ENCODE measurements at regions not wholly inside any gene's neighbourhood (a gene's known extent, or its start where the extent isn't known, plus 50 kb on each side); places are given as distances from the start of the nearest gene placed in this dataset.

DNA sequence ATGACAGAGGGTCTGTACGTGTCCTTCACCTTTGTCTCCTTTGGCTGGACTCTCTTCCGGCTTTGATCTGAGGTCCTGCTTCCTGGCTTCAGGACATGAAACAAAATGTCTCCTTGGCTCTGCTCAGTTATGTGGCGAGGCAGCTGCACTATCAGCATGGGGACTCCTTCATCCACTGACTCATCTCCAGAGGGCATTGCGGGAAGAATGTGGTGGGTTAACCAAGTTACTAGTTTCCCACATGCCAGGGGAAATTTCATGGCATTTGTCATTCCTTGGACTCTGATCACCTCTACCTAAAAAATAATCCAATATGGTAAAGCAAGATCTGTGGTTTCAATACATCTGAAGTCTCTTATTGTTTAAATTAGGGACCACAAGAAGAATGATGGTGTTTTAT, 259.7 kb downstream of the MED10 start (continued):
- TF ChIP-seq, protein P1, sequence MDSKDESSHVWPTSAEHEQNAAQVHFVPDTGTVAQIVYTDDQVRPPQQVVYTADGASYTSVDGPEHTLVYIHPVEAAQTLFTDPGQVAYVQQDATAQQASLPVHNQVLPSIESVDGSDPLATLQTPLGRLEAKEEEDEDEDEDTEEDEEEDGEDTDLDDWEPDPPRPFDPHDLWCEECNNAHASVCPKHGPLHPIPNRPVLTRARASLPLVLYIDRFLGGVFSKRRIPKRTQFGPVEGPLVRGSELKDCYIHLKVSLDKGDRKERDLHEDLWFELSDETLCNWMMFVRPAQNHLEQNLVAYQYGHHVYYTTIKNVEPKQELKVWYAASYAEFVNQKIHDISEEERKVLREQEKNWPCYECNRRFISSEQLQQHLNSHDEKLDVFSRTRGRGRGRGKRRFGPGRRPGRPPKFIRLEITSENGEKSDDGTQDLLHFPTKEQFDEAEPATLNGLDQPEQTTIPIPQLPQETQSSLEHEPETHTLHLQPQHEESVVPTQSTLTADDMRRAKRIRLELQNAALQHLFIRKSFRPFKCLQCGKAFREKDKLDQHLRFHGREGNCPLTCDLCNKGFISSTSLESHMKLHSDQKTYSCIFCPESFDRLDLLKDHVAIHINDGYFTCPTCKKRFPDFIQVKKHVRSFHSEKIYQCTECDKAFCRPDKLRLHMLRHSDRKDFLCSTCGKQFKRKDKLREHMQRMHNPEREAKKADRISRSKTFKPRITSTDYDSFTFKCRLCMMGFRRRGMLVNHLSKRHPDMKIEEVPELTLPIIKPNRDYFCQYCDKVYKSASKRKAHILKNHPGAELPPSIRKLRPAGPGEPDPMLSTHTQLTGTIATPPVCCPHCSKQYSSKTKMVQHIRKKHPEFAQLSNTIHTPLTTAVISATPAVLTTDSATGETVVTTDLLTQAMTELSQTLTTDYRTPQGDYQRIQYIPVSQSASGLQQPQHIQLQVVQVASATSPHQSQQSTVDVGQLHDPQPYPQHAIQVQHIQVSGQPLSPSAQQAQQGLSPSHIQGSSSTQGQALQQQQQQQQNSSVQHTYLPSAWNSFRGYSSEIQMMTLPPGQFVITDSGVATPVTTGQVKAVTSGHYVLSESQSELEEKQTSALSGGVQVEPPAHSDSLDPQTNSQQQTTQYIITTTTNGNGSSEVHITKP (tag by site-specific recombination; IDR thresholded peaks at IDR 0.05) = no peak

DNA sequence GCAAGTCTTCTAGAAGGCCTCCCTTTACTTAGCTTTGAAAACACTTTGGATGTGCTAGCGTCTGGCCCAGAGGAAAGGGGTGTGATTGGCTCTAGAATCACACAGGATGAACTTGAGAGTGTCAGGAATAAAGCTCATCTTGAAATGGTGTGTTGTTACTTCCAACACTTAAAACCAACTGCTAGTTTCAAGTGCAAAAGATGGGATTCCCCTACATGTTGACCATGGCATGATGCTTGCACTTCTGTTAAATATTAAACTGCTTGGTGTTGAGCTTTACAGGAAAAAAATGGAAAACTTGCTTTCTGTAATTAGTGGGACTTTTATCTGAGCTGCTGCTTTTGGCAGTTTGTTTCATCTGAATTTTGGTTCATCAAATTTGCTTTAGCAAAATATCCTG, 261.1 kb downstream of the MED10 start:
- H3K4me1 ChIP-seq (ENCODE audit: control insufficient read depth, insufficient read depth, low read length) = no peaks in the 10 kb centered on the region
- no peak overlapping the region for H3K4me3 ChIP-seq (ENCODE audit: low read depth, low read length)
- POLR2A ChIA-PET = no interaction called here
- H3K36me3 ChIP-seq (ENCODE audit: control insufficient read depth in 2 of 2, insufficient read depth in 1 of 2, low read length in 2 of 2) = no peaks in the 10 kb centered on the region
- TF ChIP-seq ZNF776 (tag by site-specific recombination; IDR thresholded peaks at IDR 0.05; ENCODE audit: borderline replicate concordance) (no peak), ZNF416 (tag by site-specific recombination; IDR thresholded peaks at IDR 0.05) (no peak), ZNF747 (tag by site-specific recombination; IDR thresholded peaks at IDR 0.05) (no peak), ZNF366 (tag by site-specific recombination; conservative IDR thresholded peaks at IDR 0.05) (no peak), ZEB2 (tag by site-specific recombination; IDR thresholded peaks at IDR 0.05) (no peak), ZNF157 (tag by site-specific recombination; IDR thresholded peaks at IDR 0.05) (no peak), ZNF426 (tag by site-specific recombination; IDR thresholded peaks at IDR 0.05) (no peak), ZNF335 (tag by site-specific recombination; conservative IDR thresholded peaks at IDR 0.05) (no peak), ZNF785 (tag by site-specific recombination; IDR thresholded peaks at IDR 0.05) (no peak), SP7 (tag by site-specific recombination; IDR thresholded peaks at IDR 0.05) (no peak), ZNF169 (tag by site-specific recombination; IDR thresholded peaks at IDR 0.05) (no peak), ZNF155 (tag by site-specific recombination; IDR thresholded peaks at IDR 0.05) (no peak), ZNF596 (tag by site-specific recombination; IDR thresholded peaks at IDR 0.05) (no peak), ZNF146 (tag by site-specific recombination; IDR thresholded peaks at IDR 0.05) (no peak), GLI4 (tag by site-specific recombination; IDR thresholded peaks at IDR 0.05) (no peak), GFI1B (tag by site-specific recombination; IDR thresholded peaks at IDR 0.05) (no peak)
- TF ChIP-seq, protein P2, sequence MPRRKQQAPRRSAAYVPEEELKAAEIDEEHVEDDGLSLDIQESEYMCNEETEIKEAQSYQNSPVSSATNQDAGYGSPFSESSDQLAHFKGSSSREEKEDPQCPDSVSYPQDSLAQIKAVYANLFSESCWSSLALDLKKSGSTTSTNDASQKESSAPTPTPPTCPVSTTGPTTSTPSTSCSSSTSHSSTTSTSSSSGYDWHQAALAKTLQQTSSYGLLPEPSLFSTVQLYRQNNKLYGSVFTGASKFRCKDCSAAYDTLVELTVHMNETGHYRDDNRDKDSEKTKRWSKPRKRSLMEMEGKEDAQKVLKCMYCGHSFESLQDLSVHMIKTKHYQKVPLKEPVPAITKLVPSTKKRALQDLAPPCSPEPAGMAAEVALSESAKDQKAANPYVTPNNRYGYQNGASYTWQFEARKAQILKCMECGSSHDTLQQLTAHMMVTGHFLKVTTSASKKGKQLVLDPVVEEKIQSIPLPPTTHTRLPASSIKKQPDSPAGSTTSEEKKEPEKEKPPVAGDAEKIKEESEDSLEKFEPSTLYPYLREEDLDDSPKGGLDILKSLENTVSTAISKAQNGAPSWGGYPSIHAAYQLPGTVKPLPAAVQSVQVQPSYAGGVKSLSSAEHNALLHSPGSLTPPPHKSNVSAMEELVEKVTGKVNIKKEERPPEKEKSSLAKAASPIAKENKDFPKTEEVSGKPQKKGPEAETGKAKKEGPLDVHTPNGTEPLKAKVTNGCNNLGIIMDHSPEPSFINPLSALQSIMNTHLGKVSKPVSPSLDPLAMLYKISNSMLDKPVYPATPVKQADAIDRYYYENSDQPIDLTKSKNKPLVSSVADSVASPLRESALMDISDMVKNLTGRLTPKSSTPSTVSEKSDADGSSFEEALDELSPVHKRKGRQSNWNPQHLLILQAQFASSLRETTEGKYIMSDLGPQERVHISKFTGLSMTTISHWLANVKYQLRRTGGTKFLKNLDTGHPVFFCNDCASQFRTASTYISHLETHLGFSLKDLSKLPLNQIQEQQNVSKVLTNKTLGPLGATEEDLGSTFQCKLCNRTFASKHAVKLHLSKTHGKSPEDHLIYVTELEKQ (tag by site-specific recombination; IDR thresholded peaks at IDR 0.05; ENCODE audit: borderline replicate concordance) = no peak
- TF ChIP-seq, protein P3, sequence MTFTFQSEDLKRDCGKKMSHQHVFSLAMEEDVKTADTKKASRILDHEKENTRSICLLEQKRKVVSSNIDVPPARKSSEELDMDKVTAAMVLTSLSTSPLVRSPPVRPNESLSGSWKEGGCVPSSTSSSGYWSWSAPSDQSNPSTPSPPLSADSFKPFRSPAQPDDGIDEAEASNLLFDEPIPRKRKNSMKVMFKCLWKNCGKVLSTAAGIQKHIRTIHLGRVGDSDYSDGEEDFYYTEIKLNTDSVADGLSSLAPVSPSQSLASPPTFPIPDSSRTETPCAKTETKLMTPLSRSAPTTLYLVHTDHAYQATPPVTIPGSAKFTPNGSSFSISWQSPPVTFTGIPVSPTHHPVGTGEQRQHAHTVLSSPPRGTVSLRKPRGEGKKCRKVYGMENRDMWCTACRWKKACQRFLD (tag by site-specific recombination; IDR thresholded peaks at IDR 0.05) = no peak
- TF ChIP-seq, protein P4, sequence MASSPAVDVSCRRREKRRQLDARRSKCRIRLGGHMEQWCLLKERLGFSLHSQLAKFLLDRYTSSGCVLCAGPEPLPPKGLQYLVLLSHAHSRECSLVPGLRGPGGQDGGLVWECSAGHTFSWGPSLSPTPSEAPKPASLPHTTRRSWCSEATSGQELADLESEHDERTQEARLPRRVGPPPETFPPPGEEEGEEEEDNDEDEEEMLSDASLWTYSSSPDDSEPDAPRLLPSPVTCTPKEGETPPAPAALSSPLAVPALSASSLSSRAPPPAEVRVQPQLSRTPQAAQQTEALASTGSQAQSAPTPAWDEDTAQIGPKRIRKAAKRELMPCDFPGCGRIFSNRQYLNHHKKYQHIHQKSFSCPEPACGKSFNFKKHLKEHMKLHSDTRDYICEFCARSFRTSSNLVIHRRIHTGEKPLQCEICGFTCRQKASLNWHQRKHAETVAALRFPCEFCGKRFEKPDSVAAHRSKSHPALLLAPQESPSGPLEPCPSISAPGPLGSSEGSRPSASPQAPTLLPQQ (tag by site-specific recombination; IDR thresholded peaks at IDR 0.05) = no peak
- H3K9me3 ChIP-seq (ENCODE audit: control insufficient read depth, insufficient read depth, low read depth, low read length) = no peaks in the 10 kb centered on the region
- H3K27ac ChIP-seq (ENCODE audit: extremely low read depth, low read depth, low read length) = no peak overlapping the region
- CTCF ChIA-PET = interaction anchor here (0.6 kb wide), 1 partner anchor 16 kb away, joined by 4 read pairs; no protein-coding TSS in a partner anchor
